NB4 (cell line): ENCODE measurements at regions not wholly inside any gene's neighbourhood (a gene's known extent, or its start where the extent isn't known, plus 50 kb on each side); places are given as distances from the start of the nearest gene placed in this dataset.

Experiments
- DNase-seq: peaks from one replicate; pipeline ENCODE4 v3.0.0; 2010; ENCODE audit warnings: low read depth
- H3K4me3 ChIP-seq: one replicate; pipeline ENCODE4 v1.5.1; 2011; ENCODE audit warnings: mild to moderate bottlenecking, low read depth, low read length, moderate library complexity
- MYC ChIP-seq: IDR thresholded peaks from 2 replicates; pipeline ENCODE4 v1.6.1; 2011; ENCODE audit warnings: low read depth, low read length
- POLR2A ChIP-seq: IDR thresholded peaks from 2 replicates; pipeline ENCODE4 v1.6.1; 2011; ENCODE audit warnings: mild to moderate bottlenecking; ENCODE audit not compliant: insufficient read length; ENCODE audit errors: extremely low read depth
- TF ChIP-seq, protein P1 (sequence below): IDR thresholded peaks from 2 replicates; pipeline ENCODE4 v1.6.1; 2011; ENCODE audit warnings: low read depth, low read length
- TF ChIP-seq, protein P2 (sequence below): IDR thresholded peaks from one replicate; pipeline ENCODE4 v1.5.1; 2012; ENCODE audit warnings: low read depth, low read length

DNA sequence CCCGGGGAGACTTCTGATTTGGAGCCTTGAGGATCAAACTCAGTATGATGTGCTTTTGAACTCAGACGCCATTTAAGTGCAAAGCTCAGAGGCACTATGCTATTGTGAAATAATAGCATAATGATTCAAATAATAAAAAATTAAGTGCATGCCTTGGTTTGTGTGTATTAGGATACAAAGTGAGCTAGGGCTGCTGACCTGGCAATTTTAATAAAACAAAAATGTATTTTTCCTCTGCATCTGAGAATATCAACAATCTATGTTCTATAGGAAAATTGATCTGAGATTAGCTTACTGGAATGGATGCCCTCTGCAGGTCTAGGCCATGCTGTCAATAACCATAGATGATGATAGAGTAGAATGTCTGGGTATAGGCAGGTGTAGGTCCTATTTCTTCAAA is 278.8 kb downstream of the DCDC2C start:
- DNase-seq, result no peak
- H3K4me3 ChIP-seq, result no peak overlapping the region
- no peak for TF ChIP-seq POLR2A
- no peak for TF ChIP-seq MYC
- TF ChIP-seq, protein P1, sequence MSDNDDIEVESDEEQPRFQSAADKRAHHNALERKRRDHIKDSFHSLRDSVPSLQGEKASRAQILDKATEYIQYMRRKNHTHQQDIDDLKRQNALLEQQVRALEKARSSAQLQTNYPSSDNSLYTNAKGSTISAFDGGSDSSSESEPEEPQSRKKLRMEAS, result no peak
- TF ChIP-seq, protein P2, sequence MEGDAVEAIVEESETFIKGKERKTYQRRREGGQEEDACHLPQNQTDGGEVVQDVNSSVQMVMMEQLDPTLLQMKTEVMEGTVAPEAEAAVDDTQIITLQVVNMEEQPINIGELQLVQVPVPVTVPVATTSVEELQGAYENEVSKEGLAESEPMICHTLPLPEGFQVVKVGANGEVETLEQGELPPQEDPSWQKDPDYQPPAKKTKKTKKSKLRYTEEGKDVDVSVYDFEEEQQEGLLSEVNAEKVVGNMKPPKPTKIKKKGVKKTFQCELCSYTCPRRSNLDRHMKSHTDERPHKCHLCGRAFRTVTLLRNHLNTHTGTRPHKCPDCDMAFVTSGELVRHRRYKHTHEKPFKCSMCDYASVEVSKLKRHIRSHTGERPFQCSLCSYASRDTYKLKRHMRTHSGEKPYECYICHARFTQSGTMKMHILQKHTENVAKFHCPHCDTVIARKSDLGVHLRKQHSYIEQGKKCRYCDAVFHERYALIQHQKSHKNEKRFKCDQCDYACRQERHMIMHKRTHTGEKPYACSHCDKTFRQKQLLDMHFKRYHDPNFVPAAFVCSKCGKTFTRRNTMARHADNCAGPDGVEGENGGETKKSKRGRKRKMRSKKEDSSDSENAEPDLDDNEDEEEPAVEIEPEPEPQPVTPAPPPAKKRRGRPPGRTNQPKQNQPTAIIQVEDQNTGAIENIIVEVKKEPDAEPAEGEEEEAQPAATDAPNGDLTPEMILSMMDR, result no peak

DNA sequence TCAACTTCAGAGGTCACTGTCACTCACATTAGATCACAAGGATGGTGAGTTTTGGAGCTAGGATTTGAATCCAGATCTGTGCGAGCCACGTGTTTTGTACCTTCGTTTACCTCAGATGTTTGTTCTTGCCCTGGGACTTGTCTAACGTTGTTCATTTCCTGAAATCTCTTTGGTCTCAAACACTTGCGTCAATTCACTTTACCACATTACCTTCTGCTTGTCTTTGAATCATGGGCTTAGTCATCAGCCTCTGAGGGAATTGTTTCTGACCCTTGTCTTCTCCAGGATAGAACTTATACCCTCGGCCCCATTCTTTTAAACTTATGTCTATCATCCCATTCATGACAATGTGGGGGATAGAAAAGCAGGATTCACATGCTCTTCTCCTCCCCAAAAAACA is 282.7 kb downstream of the DCDC2C start:
- TF ChIP-seq, protein P2, result no peak
- no peak for DNase-seq
- no peak overlapping the region for H3K4me3 ChIP-seq

DNA sequence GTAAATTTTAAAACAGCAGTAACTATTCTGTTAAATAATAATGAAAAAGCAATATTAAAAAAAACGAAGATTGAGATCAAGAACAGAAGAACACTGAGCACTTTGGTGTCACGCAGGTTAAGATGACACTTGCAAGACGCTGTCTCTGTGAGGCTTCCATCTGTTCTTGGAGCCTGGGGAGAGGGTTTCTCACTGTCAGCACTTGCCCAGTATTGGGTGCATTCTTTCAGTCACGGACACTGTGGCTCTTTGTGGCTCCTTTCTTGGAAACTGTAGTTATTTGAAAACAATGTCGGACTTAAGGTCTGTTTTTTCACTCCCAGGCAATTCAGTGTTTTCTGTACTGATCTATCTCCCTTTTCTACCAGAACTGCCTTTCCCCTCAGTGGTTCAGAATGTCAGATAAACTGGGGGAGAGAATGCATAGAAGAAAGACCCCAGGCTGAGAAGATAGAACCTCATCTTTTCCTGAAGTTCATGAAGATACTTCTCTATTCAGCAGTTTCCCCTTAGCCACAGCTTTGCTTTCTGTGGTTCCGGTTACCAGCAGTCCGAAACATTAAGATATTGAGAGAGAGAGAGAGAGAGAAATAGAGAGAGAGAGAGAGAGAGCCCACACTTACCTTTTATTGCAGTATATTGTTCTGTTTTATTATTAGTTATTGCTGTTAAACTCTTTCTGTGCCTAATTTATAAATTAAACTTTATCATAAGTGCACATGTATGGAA is 283.3 kb downstream of the DCDC2C start:
- H3K4me3 ChIP-seq, result no peak overlapping the region
- TF ChIP-seq, protein P2, result no peak
- no peak for DNase-seq

DNA sequence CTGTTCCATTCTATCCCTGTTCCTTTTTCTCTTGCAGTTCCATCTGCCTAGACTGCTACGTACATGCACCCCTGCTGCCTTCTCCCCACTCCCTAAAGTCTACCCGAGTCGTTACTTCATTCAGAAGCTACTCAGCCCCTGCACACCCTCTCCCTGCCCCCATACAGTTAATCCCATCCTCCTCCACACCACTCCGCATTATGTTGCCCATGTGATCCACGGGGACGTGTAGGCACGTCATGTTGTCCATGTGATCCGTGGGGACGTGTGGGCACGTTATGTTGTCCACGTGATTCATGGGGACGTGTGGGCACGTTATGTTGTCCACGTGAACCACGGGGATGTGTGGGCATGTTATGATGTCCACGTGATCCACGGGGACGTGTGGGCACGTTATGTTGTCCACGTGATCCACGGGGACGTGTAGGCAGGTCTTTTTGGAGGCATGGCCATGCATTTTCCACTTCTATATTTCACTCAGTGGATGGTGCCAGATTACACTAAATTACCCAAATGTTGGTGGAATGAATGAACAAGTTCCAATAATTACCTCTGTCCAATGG is 299.5 kb downstream of the DCDC2C start:
- H3K4me3 ChIP-seq, result no peak overlapping the region
- no peak for TF ChIP-seq MYC
- TF ChIP-seq, protein P1, result peak; percentile 33; the same call in 1 of the 2 replicates
- no peak for DNase-seq

DNA sequence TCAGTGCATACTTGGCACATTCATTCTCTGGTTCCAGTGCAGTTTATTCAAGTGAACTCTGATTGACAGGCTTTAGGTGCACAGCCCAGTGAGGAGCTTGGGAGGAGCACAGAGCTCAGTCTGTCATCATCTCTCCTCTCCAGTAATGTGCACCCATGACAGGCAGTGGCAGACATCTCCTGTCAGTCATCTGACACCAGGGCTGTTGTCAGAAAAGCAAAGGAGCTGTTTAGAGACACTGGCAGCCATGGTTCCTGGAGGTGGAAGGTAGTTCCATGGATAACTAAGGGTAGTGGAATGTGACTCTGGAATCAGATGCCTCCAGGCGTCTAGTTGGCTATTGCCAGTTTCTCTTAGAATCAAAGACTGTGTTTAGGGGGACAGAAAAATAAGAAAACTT is 308.8 kb downstream of the DCDC2C start:
- DNase-seq, result no peak
- TF ChIP-seq, protein P1, result no peak
- TF ChIP-seq MYC (no peak), POLR2A (no peak)
- TF ChIP-seq, protein P2, result no peak

DNA sequence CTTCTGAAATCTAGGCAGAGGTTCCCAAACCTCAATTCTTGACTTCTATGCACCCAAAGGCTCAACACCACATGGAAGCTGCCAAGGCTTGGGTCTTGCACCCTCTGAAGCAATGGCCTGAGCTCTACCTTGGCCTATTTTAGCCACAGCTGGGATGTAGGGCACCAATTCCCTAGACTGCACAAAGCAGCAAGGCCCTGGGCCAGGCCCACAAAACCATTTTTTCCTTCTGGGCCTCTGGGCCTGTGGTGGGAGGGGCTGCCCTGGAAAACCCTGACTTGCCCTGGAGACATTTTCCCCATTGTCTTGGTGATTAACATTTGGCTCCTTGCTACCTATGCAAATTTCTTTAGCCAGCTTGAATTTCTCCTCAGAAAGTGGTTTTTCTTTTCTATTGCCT is 315.2 kb downstream of the DCDC2C start:
- no peak for DNase-seq
- TF ChIP-seq, protein P2, result no peak
- TF ChIP-seq, protein P1, result no peak
- no peak for TF ChIP-seq MYC
- no peak for TF ChIP-seq POLR2A
- no peak overlapping the region for H3K4me3 ChIP-seq

More for the DNA sequence above, 308.8 kb downstream of the DCDC2C start:
- no peak overlapping the region for H3K4me3 ChIP-seq
